GM12872 (cell line): ENCODE measurements at regions not wholly inside any gene's neighbourhood (a gene's known extent, or its start where the extent isn't known, plus 50 kb on each side); places are given as distances from the start of the nearest gene placed in this dataset.

Source experiments
- TF ChIP-seq, protein P1 (sequence below): IDR thresholded peaks from 3 replicates; pipeline ENCODE4 v1.5.1; 2011; ENCODE audit warnings: low read depth, mild to moderate bottlenecking, low read length, moderate library complexity; ENCODE audit not compliant: insufficient read depth

DNA sequence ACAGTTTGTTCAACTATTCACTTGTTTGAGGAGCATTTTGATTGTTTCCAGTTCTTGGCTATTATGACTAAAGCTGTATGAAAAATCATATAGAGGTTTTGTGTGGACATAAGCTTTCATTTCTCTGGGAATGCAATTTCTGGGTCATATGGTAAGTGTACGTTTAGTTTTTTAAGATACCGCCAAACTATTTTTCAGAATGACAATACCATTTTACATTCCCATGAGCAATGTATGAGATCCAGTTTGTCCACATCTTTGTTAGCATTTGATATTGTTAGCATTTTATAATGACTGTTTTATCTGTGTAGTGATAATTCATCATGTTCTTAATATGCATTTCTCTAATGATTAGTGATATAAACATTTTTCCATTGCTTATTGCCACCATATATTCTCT is 258.7 kb upstream of the CTNNB1 start:
- TF ChIP-seq, protein P1, sequence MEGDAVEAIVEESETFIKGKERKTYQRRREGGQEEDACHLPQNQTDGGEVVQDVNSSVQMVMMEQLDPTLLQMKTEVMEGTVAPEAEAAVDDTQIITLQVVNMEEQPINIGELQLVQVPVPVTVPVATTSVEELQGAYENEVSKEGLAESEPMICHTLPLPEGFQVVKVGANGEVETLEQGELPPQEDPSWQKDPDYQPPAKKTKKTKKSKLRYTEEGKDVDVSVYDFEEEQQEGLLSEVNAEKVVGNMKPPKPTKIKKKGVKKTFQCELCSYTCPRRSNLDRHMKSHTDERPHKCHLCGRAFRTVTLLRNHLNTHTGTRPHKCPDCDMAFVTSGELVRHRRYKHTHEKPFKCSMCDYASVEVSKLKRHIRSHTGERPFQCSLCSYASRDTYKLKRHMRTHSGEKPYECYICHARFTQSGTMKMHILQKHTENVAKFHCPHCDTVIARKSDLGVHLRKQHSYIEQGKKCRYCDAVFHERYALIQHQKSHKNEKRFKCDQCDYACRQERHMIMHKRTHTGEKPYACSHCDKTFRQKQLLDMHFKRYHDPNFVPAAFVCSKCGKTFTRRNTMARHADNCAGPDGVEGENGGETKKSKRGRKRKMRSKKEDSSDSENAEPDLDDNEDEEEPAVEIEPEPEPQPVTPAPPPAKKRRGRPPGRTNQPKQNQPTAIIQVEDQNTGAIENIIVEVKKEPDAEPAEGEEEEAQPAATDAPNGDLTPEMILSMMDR, result no peak

DNA sequence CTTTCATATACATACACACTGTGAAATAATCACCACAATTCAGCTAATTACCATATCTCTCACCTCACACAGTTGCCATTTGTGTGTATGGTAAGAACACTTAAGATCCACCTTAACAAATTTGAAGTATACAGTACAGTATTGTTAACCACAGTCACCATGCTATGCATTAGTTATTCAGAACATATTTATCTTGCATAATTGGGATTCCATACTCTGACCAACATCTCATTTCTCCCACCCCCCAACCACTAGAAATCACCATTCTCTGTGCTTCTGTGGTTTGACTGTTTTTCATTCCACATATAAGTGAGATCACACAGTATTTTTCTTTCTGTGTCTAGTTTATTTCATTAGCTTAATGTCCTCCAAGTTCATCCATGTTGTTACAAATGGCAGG is 247.7 kb upstream of the CTNNB1 start:
- TF ChIP-seq, protein P1, result no peak

DNA sequence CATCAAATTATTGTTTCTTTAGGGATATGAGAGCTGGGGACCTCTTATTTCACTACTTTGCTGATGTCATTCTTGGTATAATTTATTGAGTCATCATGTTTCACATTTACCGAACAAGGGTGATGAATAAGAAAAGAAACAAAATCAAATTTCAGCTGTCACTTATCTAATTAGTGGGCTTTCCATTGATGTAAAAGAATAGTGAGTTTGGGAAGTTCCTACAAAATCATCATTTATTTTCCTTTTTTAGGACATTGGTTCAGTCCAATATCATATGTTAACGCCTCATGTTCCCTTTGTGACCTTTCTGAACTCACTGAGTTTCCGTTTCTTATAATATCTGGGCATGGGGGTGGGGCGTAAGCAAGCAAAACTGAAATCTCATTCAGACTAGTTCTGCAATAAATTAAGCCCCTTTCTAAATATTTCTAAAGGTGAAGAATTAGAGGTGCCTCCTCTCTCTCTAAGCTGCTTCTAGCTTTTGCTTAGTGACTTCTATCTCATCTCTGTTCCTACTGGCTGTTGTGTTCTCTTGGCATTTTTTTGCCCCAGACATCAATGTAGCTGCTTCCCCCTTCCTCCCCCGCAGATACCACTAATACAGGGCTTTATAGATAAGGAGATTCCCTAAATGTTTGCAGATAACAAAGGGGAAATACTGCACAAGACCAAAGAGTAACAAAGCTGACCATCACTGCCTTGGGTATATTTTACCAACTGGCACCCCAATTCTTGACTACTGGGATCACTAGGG is 238.0 kb upstream of the CTNNB1 start:
- TF ChIP-seq, protein P1, result no peak

DNA sequence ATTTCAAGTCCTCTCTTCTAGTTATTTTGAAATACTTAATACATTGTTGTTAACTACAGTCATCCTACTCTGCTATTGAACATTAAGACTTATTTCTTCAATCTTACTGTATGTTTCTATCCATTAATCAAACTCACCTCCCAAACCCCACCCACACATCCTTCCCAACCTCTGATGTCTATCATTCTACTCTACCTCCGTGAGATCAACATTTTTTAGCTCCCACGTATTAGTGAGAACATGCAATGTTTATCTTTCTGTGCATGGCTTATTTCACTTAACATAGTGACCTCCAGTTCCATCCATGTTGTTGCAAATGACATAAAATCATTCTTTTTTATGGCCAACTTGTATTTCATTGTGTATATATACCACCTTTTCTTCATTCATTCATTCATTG is 236.6 kb upstream of the CTNNB1 start:
- TF ChIP-seq, protein P1, result no peak

DNA sequence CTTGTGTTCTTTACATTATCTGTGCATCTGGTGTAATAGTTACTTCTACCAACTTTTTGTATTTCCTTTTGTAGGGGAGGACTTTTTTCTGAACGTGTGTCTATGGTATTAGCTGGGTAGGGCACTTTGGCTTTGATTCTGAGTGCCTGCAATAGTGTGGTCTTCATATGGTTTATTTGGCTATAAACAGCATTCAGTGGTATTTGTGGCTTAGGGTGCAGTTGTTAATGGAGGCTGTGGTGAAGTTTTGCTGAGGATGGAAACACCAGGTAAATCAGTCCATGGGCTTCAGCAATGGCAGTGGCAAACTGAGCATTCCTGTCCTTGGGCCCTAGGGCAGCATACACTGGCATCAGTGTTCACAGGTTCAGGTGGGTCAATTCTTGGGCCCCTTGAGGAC is 230.6 kb upstream of the CTNNB1 start:
- TF ChIP-seq, protein P1, result no peak

DNA sequence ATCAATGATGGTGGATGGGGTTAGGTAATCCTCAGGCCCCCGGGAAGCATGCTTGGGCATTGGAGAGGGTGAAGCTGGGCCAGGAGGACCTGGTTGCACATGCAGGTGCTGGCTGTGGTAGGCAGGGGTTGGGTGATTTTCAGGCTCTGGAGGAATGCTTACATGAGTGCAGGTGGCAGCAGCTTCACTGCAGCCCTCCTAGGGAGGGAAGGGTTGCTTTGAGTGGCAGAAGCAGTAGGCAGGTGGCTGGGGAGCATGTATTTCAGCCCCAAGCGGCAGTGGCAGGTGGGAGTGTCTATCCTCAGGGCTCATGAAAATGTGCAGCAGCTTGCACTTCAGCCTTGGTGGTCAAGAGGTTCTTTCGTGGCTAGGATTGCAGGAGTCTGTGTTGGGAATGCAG is 230.0 kb upstream of the CTNNB1 start:
- TF ChIP-seq, protein P1, result no peak

DNA sequence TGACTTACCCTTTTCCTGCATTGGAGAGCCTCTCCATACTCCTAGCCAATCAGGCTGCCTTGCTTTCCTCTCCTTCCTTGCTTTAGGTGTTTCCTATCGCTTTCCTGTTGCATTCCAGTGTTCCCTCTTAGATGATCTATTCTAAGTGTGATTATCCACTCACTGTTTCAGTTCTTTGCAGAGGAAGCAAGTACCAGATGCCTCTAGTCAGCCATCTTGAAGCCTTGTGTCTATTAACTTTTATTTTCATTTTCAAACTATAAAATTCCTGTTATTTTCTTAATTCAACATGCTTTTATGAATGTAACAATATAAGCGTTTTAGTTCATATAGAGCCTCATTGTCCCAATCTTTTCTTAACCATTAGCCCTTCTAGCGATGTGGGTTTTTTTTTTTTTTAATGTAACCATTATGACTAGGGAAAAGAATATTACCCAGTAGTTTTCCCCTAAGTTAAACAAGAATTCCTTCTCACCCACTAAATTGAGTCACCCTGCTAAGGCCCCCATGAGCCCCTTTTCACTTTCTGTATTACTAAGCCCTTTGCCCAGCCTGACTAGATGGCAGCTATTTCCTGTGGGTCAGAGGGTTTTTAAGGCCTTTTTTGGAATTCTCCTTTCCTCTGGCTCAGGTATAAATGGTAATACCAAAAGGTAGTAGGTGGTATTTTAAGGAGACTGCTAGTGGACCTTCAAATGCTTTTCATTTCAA is 229.4 kb upstream of the CTNNB1 start:
- TF ChIP-seq, protein P1, result no peak
